ENCODE measurements at regions not wholly inside any gene's neighbourhood (a gene's known extent, or its start where the extent isn't known, plus 50 kb on each side); places are given as distances from the start of the nearest gene placed in this dataset.
"Not testable (repeated sequence)": the region's sequence is repeated elsewhere in the genome, so short reads cannot be mapped to it uniquely, and the experiment has no call there.

DNA sequence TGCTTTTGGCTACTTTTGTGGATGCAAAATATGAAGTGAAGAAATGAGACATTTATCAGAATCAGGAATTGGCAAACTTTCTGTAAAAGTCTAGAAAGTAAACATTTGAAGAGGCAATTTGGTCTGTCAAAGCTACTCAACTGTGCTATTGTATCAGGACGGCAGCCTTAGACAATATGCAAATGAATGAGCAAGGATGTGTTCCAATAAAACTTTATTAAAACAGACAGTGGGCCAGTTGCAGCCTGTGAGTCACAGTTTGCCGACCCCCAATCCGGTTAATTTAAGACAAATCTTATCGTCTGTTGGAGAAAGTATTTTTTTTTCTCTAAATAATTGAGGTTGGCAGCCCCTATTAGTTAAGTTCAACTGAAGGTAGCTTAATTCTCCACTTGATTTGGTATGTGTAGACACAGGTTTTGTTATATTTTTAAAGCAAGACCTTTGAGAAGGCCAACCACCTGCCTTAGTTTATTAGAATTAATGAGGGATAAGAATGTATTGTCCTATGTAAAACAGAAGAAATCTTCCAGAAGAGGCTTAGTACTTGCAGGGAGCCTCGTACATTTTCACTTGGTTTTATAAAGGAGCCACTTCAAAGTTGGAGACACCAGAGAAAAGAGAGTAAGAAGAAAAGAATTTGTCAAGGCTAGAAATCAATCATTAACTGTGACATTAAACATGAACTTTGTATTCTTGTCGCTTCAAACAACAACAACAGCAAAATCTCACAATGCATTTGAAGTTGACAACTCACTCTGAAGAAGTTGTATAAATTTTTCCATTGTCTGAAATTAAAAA lies 81.6 kb upstream of the FAT1 start:
- TF ChIP-seq, protein P1, sequence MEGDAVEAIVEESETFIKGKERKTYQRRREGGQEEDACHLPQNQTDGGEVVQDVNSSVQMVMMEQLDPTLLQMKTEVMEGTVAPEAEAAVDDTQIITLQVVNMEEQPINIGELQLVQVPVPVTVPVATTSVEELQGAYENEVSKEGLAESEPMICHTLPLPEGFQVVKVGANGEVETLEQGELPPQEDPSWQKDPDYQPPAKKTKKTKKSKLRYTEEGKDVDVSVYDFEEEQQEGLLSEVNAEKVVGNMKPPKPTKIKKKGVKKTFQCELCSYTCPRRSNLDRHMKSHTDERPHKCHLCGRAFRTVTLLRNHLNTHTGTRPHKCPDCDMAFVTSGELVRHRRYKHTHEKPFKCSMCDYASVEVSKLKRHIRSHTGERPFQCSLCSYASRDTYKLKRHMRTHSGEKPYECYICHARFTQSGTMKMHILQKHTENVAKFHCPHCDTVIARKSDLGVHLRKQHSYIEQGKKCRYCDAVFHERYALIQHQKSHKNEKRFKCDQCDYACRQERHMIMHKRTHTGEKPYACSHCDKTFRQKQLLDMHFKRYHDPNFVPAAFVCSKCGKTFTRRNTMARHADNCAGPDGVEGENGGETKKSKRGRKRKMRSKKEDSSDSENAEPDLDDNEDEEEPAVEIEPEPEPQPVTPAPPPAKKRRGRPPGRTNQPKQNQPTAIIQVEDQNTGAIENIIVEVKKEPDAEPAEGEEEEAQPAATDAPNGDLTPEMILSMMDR (IDR thresholded peaks at IDR 0.05) = no peak
- Mint-ChIP-seq H3K27me3 (no peaks in the 10 kb centered on the region), H3K9me3 (peaks cover 5% of the 10 kb centered on the region), H3K4me3 (no peak overlapping the region), H3K4me1 (no peaks in the 10 kb centered on the region), H3K27ac (no peak overlapping the region), H3K36me3 (ENCODE audit: low read depth) (no peaks in the 10 kb centered on the region)
- POLR2A ChIA-PET = no interaction called here
- intact Hi-C loops (cut with micrococcal nuclease) = no loop called here
- CTCF ChIA-PET = no interaction called here
- ATAC-seq (ENCODE audit: low read depth) (no peak), DNase-seq (no peak)

DNA sequence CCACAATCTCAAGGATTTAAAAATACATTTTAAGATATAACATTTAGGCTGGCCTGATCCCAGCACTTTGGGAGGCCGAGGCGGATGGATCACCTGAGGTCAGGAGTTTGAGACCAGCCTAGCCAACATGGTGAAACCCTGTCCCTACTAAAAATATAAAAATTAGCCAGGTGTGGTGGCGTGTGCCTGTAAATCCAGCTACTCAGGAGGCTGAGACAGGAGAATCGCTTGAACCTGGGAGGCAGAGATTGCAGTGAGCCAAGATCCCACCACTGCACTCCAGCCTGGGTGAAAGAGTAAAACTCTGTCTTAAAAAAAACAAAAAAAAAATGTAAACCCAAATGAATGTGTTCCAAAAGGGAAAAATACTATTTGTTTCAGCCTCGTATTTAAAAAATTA lies 82.3 kb upstream of the FAT1 start:
- ATAC-seq (ENCODE audit: low read depth); H3K4me3 Mint-ChIP-seq; CTCF ChIA-PET; intact Hi-C loops (cut with micrococcal nuclease); H3K36me3 Mint-ChIP-seq (ENCODE audit: low read depth); POLR2A ChIA-PET; H3K27ac Mint-ChIP-seq; DNase-seq; H3K4me1 Mint-ChIP-seq; H3K9me3 Mint-ChIP-seq; H3K27me3 Mint-ChIP-seq: not testable (repeated sequence)

DNA sequence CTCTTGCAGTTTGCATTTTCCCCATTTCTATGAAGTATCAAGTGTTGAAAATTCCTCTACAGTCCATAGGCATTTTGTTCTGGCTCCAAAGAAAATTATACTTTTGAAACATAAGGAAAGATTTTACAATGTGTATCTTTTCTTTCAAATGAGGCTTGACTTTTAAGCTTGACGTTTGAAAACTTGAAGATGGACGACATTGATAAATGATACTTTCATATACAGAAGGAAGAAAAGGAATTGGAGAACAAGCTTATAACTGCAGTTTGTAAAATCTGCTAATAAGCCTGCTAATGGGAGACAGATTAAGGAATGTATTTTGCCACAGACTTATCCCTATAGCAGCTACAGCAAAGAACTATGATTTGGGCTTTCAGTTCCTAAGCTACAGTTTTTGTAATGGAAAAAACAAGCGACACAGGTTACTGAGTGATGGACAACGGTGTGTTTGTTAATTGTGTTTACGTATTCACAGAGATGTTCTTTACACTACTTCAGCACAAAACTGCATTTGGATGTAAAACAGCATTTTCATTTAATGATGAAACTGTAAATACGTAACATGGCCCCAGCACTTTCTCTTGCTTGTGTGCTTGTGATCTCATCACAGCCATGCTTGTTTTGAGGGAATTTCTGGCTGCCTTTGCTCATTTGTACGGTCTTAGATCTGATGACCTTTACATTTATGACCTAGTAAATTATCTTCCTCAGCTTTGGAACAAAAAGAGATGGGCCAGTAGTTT lies 83.2 kb upstream of the FAT1 start:
- no peaks in the 10 kb centered on the region for H3K27me3 Mint-ChIP-seq
- H3K9me3 Mint-ChIP-seq = peaks cover 5% of the 10 kb centered on the region
- ChIA-PET CTCF (no interaction called here), POLR2A (no interaction called here)
- H3K27ac Mint-ChIP-seq = no peak overlapping the region
- no peaks in the 10 kb centered on the region for H3K4me1 Mint-ChIP-seq
- TF ChIP-seq, protein P1 (IDR thresholded peaks at IDR 0.05) = no peak
- intact Hi-C loops (cut with micrococcal nuclease) = no loop called here
- no peak for DNase-seq
- ATAC-seq (ENCODE audit: low read depth) = no peak
- no peaks in the 10 kb centered on the region for H3K36me3 Mint-ChIP-seq (ENCODE audit: low read depth)
- no peak overlapping the region for H3K4me3 Mint-ChIP-seq

DNA sequence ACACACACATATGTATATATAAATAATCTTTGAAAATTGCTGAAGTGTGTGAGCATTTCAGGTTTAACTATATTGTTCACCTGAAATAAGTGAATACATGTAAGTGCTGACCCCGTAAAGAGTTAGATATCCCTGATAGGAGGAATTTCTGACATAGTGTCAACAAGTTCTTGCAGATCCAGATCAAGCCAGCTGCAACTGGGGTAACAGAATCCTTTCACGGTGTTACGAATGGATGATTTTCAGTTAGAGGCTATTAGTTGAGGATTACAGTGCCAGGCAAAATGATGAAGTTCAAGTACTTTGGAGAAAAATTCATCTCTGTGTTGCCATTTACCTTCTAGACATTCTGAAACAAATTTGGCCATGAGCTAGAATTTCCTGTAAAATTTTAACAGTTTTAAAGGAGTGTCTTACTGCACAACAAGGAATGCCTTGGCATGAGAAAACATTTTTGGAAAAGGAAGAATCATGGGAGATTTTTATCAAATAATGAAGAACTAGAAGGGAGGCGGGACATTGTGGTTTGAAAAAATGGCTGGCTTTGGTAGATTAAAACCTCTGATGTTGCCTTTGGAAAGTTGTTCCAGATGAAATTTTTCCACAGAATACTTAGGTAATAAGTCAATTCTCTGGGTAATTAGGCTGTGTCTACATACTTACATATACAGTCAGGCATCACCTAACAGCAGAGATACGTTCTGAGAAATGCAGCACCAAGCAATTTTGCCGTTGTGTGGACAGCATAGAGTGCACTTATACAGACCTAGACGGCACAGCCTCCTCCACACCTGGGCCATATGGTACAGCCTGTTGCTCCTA lies 84.4 kb upstream of the FAT1 start:
- no peak for ATAC-seq (ENCODE audit: low read depth)
- ChIA-PET CTCF (no interaction called here), POLR2A (no interaction called here)
- Mint-ChIP-seq H3K4me3 (no peak overlapping the region), H3K9me3 (peaks cover 2% of the 10 kb centered on the region), H3K27ac (no peak overlapping the region), H3K27me3 (no peaks in the 10 kb centered on the region), H3K4me1 (no peaks in the 10 kb centered on the region), H3K36me3 (ENCODE audit: low read depth) (no peaks in the 10 kb centered on the region)
- TF ChIP-seq, protein P1 (IDR thresholded peaks at IDR 0.05) = no peak
- intact Hi-C loops (cut with micrococcal nuclease) = no loop called here
- no peak for DNase-seq

DNA sequence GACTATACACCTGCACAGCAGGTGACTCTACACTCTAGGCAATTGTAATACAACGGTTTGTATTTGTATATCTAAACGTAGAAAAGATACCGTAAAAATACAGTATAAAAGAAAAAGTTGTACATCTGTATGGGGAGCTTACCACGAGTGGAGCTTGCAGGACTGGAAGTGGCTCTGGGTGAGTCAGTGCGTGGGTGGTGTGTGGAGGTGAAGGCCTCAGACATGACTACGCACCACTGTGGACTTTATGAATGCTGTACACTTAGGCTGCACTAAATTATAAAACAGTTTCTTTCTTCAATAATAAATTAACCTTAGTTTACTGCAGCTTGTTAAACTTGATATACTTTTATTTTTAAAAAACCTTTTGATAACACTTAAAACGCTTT lies 85.0 kb upstream of the FAT1 start:
- H3K4me3 Mint-ChIP-seq = no peak overlapping the region
- no peak for DNase-seq
- CTCF ChIA-PET = no interaction called here

More for the DNA sequence above, 85.0 kb upstream of the FAT1 start:
- H3K9me3 Mint-ChIP-seq = peaks cover 2% of the 10 kb centered on the region
- H3K27me3 Mint-ChIP-seq = no peaks in the 10 kb centered on the region
- TF ChIP-seq, protein P1 (IDR thresholded peaks at IDR 0.05) = no peak
- no peak overlapping the region for H3K27ac Mint-ChIP-seq
- POLR2A ChIA-PET = no interaction called here
- no peak for ATAC-seq (ENCODE audit: low read depth)
- intact Hi-C loops (cut with micrococcal nuclease) = no loop called here
- no peaks in the 10 kb centered on the region for H3K36me3 Mint-ChIP-seq (ENCODE audit: low read depth)
- no peaks in the 10 kb centered on the region for H3K4me1 Mint-ChIP-seq
